Ovary (tissue), 3 donors: ENCODE measurements at regions not wholly inside any gene's neighbourhood (a gene's known extent, or its start where the extent isn't known, plus 50 kb on each side); places are given as distances from the start of the nearest gene placed in this dataset.

Experiments used
- CTCF ChIP-seq, 3 donors: fragments of 450-650 bp in 2 of 3; fragments of 200-600 bp in 1 of 3; IDR thresholded peaks; one replicate each; pipeline versions ENCODE4 v1.5.1 to v1.8.0; 2016 to 2022; ENCODE audit warnings: antibody characterized with exemption in 3 of 3, mild to moderate bottlenecking in 1 of 3
- EP300 ChIP-seq: sonication (generic); formaldehyde crosslinking; IDR thresholded peaks from one replicate; pipeline ENCODE4 v1.6.1; 2017; ENCODE audit warnings: antibody characterized with exemption
- POLR2A ChIP-seq: fragments of 450-650 bp; IDR thresholded peaks from one replicate; pipeline ENCODE4 v1.6.1; 2017; ENCODE audit warnings: antibody characterized with exemption, mild to moderate bottlenecking, moderate library complexity
- donor health status: DM: no; HTN: no; CAD: no.

DNA sequence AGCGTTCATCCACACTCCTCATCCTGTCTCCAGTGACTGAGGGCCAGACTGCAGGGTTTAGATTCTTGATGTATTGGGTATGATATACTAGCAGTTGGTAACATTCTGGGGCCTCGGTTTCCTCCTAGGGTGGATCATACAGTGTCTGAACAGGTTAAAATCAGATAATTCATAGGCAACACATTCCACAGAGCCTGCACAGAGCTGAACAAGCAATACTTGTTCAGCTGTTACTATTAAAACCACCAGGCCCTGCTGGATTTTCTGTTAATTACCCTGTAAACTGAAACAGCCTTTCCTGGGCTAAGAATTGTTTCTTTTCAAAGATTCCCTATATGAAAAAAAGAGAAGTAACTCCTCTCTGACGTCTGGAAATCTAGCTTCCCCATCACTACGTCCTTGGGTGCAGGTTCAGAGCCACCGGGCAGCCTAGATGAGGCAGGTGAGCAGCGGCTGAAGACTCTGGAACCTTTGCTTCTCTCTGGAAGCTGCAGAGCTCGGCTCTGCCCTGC lies 1313.5 kb upstream of the WWC1 start:
- TF ChIP-seq CTCF (IDR thresholded peaks at IDR 0.05), result no peak
- no peak for TF ChIP-seq POLR2A
- TF ChIP-seq EP300, result no peak
